SK-N-MC (cell line): ENCODE measurements at regions not wholly inside any gene's neighbourhood (a gene's known extent, or its start where the extent isn't known, plus 50 kb on each side); places are given as distances from the start of the nearest gene placed in this dataset.

Experiments
- EZH2 ChIP-seq: fragments of 200-600 bp; sonication (generic); IDR thresholded peaks from one replicate; pipeline ENCODE4 v1.6.1; 2017; ENCODE audit warnings: antibody characterized with exemption
- FOXP2 ChIP-seq: optimal IDR thresholded peaks from 2 replicates; pipeline ENCODE3; 2011; ENCODE audit warnings: mild to moderate bottlenecking, moderate library complexity; ENCODE audit not compliant: insufficient read depth; ENCODE audit errors: extremely low read length, control extremely low read depth
- POLR2AphosphoS5 ChIP-seq: IDR thresholded peaks from 2 replicates; pipeline ENCODE4 v1.6.1; 2012; ENCODE audit warnings: mild to moderate bottlenecking, low read depth, low read length, borderline replicate concordance

GRCh38 chr1:38353956-38354355 lies 307.4 kb upstream of the POU3F1 start:
- TF ChIP-seq POLR2AphosphoS5: no peak
- TF ChIP-seq EZH2: no peak
- TF ChIP-seq FOXP2: no peak
